ENCODE measurements at regions not wholly inside any gene's neighbourhood (a gene's known extent, or its start where the extent isn't known, plus 50 kb on each side); places are given as distances from the start of the nearest gene placed in this dataset.

DNA sequence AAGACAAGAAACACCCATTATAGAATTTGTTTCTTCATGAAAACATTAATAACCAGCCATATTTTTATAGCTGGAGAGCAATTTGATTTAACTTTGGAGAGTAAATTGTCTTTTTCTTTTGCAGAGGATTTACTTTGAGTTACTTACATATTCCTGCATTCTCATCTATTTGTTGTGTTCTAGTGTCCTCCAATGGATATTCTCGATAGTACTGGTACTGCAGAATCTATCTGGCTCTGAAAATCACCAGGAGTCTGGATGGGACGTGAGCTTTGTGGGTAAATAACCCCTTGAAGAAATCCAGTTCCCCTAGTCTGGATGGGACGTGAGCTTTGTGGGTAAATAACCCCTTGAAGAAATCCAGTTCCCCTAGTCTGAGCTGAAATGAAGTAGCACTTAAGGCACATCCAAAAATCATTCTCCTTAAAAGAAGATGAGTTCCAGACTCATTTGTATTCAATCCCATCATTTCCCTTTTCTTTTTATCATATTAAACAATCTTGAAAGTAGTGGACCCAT is 294.1 kb upstream of the UBE2E2 start:
- TF ChIP-seq, protein P1, sequence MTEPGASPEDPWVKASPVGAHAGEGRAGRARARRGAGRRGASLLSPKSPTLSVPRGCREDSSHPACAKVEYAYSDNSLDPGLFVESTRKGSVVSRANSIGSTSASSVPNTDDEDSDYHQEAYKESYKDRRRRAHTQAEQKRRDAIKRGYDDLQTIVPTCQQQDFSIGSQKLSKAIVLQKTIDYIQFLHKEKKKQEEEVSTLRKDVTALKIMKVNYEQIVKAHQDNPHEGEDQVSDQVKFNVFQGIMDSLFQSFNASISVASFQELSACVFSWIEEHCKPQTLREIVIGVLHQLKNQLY (CRISPR knock-in tag; conservative IDR thresholded peaks at IDR 0.05) = no peak
- TF ChIP-seq CHD2 (IDR thresholded peaks at IDR 0.05; ENCODE audit: low read depth, low read length) (no peak), CHD4 (IDR thresholded peaks at IDR 0.05; ENCODE audit: insufficient read depth, insufficient replicate concordance, low read depth, low read length, poor library complexity, severe bottlenecking) (no peak), SMC3 (conservative IDR thresholded peaks at IDR 0.05; ENCODE audit: insufficient read depth, low read depth, low read length) (no peak), TBL1XR1 (IDR thresholded peaks at IDR 0.05; ENCODE audit: low read length in 2 of 2) (no peak)
- TF ChIP-seq, protein P2, sequence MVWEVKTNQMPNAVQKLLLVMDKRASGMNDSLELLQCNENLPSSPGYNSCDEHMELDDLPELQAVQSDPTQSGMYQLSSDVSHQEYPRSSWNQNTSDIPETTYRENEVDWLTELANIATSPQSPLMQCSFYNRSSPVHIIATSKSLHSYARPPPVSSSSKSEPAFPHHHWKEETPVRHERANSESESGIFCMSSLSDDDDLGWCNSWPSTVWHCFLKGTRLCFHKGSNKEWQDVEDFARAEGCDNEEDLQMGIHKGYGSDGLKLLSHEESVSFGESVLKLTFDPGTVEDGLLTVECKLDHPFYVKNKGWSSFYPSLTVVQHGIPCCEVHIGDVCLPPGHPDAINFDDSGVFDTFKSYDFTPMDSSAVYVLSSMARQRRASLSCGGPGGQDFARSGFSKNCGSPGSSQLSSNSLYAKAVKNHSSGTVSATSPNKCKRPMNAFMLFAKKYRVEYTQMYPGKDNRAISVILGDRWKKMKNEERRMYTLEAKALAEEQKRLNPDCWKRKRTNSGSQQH (CRISPR knock-in tag; IDR thresholded peaks at IDR 0.05) = no peak
